Spleen (tissue), 7 donors: ENCODE measurements at regions not wholly inside any gene's neighbourhood (a gene's known extent, or its start where the extent isn't known, plus 50 kb on each side); places are given as distances from the start of the nearest gene placed in this dataset.

Experiments used
- POLR2A ChIP-seq, 3 donors: fragments of 450-650 bp; IDR thresholded peaks; one replicate each; pipeline ENCODE4 v1.5.1; 2017; ENCODE audit warnings: antibody characterized with exemption in 3 of 3, mild to moderate bottlenecking in 1 of 3
- POLR2AphosphoS5 ChIP-seq, 3 donors: sonication (generic); formaldehyde crosslinking; IDR thresholded peaks; one replicate each; pipeline ENCODE4 v1.5.1; 2017; ENCODE audit warnings: antibody characterized with exemption in 3 of 3
- TF ChIP-seq, protein P1 (sequence below), 11 experiments: fragments of 200-600 bp in 7 of 11; fragments of 450-650 bp in 4 of 11; sonication (generic) in 4 of 11; IDR thresholded peaks in 8 of 11; conservative IDR thresholded peaks in 3 of 11; 1 replicate in 7 of 11; 2 replicates in 4 of 11; pipeline versions ENCODE4 v1.4.0 to v1.8.0; 2016 to 2021; ENCODE audit warnings: antibody characterized with exemption in 11 of 11, inconsistent platforms in 4 of 11, mild to moderate bottlenecking in 1 of 11
- donor health status: DM: no; HTN: no; CAD: no; lungs with moderate emphysema.
- donor health status: DM: no; HTN: no; CAD: no.
- donor health status: DM: no; HTN: no; CAD: no.

DNA sequence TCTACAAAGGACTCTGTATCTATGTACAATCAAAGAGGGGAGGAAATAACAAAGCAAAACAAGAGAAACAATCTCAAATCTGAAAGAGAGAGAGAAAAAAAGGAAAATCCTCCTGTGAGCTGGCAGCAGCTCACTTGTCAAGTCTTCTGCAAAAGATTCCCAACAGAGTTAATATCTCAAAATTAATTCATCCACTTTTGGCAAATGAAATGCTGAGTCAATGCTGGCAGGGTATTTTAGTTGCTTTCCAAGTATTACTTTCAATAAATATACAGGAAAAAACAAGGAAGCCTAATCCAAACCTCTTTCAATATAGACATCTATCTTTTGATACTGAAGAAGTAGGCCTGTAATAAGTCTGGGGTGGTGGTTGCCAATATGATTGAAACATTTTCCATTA lies 613.9 kb upstream of the NEGR1 start:
- TF ChIP-seq, protein P1, sequence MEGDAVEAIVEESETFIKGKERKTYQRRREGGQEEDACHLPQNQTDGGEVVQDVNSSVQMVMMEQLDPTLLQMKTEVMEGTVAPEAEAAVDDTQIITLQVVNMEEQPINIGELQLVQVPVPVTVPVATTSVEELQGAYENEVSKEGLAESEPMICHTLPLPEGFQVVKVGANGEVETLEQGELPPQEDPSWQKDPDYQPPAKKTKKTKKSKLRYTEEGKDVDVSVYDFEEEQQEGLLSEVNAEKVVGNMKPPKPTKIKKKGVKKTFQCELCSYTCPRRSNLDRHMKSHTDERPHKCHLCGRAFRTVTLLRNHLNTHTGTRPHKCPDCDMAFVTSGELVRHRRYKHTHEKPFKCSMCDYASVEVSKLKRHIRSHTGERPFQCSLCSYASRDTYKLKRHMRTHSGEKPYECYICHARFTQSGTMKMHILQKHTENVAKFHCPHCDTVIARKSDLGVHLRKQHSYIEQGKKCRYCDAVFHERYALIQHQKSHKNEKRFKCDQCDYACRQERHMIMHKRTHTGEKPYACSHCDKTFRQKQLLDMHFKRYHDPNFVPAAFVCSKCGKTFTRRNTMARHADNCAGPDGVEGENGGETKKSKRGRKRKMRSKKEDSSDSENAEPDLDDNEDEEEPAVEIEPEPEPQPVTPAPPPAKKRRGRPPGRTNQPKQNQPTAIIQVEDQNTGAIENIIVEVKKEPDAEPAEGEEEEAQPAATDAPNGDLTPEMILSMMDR (IDR thresholded peaks at IDR 0.05 in 8 of 11, conservative IDR thresholded peaks at IDR 0.05 in 3 of 11) = no peak
- TF ChIP-seq POLR2A (IDR thresholded peaks at IDR 0.05) (no peak), POLR2AphosphoS5 (IDR thresholded peaks at IDR 0.05) (no peak)
